Fibroblast of skin of left biceps (primary cell): ENCODE measurements at regions not wholly inside any gene's neighbourhood (a gene's known extent, or its start where the extent isn't known, plus 50 kb on each side); places are given as distances from the start of the nearest gene placed in this dataset.

ENCODE experiments used
- DNase-seq, 2 experiments: peaks; one replicate each; pipeline ENCODE4 v3.0.0-alpha.2; 2013; ENCODE audit warnings: low read depth in 2 of 2

- DNase-seq, result no peak
Measured at GRCh38 chr2:19503406-19503805, 145.0 kb upstream of the OSR1 start.

DNA sequence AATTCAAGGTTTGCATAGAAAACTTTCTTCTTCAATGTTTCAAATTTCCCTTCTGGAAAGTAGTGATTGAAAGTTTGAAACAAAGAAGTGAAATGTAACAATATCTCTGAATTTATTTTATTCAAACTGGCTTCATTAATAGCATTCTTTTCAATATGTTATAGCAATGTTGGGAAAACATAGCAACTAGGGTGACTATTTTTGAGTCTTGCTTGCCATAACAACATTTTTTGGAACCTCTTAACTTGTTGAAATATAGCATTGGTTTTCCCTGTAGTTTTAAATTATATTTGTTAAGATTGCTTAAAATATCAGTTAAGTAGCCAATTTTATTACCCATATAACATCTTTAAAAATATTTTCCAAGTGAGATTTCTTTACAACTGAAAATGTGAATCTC is 141.7 kb upstream of the OSR1 start:
- no peak for DNase-seq

GRCh38 chr2:19496646-19497045 is 138.2 kb upstream of the OSR1 start:
- DNase-seq, result no peak

DNA sequence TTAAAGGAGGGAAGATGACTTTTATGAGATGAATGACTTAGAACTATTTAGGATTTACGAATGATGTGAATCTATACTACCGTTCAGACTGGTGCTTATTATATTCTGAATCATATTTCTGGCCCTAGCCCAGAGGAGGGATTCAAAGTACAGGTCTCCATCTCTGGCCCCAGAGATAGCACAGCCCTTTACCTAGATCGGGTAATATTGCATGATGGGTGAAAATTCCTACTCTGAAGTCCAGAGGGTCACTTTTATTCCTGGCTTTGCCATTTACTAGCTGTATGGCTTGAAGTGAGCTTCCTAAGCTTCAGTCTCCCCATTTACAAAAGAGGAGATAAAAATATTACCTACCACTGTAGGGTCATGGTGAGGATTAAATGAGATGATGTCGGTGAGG is 135.8 kb upstream of the OSR1 start:
- no peak for DNase-seq

DNA sequence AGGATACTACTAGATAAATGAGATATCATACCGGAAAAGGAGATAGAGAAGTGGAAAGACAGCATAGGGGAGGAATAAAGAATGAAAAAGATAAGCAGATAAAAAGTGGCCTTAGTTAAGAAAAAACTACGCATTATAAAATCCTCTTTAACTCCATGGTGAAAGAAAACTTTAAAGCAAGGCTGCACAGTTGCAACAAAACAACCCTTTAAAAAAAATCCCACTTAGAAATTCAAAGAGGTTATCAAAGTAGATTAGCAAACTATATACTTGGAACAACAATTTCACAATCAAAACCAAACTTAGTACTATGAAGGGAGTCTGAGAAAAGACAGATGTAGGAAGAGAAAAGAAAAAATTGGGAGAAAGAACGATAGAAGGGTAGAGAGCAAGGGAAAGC is 133.4 kb upstream of the OSR1 start:
- DNase-seq, result no peak

- no peak for DNase-seq
Measured at GRCh38 chr2:19490846-19491435, 132.5 kb upstream of the OSR1 start.

- peak in 1 of 2 experiments; percentile 9 for DNase-seq
Measured at GRCh38 chr2:19488009-19488691, 129.7 kb upstream of the OSR1 start.

DNA sequence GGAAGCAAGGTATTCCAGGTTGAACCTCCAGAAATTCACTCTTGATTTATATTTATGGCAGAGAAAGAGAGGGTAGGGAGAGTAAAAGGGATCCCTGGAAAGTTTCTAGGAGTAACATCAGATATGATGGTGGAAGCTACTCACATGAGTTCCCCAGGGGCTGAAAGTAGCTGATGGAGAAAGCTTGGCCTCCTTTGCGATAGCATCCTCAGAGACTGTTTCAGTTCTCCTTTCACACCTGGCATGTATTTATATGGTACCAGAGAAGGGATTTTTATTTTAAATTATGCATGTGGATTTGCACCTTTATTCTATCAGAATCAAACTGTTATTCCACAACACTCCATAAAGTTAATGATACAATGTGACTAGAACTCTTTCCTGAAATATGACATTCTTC is 126.3 kb upstream of the OSR1 start:
- no peak for DNase-seq

DNA sequence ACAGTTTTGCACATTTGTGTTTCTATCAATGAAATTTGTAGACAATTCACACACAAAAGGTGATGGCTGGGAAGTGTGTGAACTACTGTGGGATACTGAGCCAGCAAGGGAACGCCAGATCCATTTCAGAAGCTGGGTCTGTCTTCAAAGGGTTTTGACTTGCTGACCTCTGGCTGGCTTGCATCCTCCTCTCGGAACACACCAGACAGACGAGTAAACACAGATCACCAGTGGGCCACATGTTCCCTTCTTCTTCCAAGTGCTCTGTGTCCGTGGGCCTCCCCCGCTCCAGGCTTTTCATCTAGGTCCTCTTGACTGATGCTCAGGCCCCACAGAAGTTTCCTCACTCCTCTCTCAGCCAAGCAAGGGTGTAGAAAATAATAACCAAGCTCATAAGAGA is 122.2 kb upstream of the OSR1 start:
- DNase-seq, result no peak

- no peak for DNase-seq
Measured at GRCh38 chr2:19479666-19480065, 121.2 kb upstream of the OSR1 start.

GRCh38 chr2:19478409-19478808 is 120.0 kb upstream of the OSR1 start:
- no peak for DNase-seq

DNA sequence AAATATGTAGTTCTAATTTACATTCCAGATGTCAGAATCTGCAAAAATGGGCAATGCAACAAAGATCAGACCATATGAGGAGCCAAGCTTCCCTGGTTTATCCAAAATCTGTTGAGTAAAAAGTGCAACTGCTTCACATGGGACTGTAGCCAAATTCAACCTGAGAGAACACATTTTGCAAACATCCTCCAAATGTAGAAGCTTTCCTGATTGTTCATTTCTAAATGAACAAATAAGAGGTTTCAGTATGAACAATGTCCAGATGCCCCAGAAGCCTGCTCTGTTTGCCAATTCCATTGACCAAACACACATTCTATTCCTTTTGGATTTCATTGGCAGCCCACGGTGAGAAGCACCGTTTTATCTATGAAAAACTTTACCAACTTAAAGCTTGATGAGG is 117.9 kb upstream of the OSR1 start:
- no peak for DNase-seq

DNA sequence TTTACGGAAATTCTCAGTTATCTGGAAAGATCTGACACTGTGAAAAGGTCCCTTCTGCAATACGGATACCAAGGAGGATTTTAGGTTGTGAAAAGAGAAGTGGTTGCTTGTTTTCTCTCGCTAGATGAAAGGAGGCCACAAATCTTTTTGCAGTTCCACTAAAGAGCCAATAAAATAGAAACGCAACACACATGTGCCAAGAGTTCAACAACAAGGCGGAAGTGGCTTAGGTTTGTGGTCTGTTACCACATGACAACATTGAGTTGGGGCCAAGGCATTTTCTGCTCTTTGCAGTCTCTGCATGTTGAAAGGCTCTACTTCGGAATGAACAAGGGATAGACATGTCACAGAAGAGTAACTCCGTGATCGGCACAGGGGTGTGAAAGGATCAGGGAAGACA is 115.7 kb upstream of the OSR1 start:
- DNase-seq, result peak; percentile 58 to 62

- no peak for DNase-seq
Measured at GRCh38 chr2:19473350-19473749, 114.9 kb upstream of the OSR1 start.

- DNase-seq, result no peak
Measured at GRCh38 chr2:19472391-19472978, 114.1 kb upstream of the OSR1 start.

GRCh38 chr2:19471491-19471890 is 113.1 kb upstream of the OSR1 start:
- no peak for DNase-seq

- no peak for DNase-seq
Measured at GRCh38 chr2:19465978-19466377, 107.6 kb upstream of the OSR1 start.

DNA sequence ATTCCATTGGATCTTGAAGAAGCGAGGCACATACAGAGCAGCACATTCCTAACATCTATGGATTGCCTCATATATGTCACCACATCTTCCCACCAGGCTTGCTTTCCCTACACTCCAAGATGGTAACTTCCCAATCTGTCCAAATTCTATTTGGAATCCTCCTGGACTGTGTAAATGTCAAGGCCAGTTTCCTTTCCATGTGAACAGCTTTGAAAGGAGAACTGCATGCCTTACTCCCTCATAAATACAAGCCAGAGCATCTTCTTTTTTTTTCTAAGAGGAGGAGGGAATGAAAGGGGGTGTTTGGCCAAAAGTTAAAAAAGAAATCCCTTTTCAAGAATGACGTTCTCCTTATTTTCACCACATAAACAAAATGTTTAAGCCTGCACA is 103.8 kb upstream of the OSR1 start:
- peak in 1 of 2 experiments; percentile 50 for DNase-seq

GRCh38 chr2:19461504-19462255 is 103.3 kb upstream of the OSR1 start:
- peak in 1 of 2 experiments; percentile 44 for DNase-seq

DNA sequence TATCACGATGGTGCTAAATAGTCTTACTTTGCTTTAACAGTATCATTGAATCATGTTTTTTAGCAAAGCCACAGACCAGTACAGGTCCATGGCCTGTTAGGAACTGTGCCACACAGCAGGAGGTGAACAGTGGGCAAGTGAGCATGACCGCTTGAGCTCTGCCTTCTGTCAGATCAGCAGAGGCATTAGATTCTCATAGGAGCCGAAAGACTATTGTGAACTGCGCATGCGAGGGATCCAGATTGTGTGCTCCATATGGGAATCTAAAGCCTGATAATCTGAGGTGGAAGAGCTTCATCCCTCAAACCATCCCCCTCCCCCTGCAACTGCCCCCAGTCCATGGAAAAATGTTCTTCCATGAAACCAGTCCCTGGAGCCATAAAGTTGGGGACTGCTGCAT is 102.3 kb upstream of the OSR1 start:
- DNase-seq, result no peak

GRCh38 chr2:19458427-19459003 is 100.1 kb upstream of the OSR1 start:
- no peak for DNase-seq

GRCh38 chr2:19457809-19458208 is 99.4 kb upstream of the OSR1 start:
- no peak for DNase-seq
